Adrenal gland (tissue), 9 donors: ENCODE measurements at regions not wholly inside any gene's neighbourhood (a gene's known extent, or its start where the extent isn't known, plus 50 kb on each side); places are given as distances from the start of the nearest gene placed in this dataset.

Experiments
- DNase-seq, 7 donors: peaks; one replicate each; pipeline ENCODE4 v3.0.0-alpha.2; 2019 to 2020
- H3K27ac ChIP-seq, 5 donors: fragments of 200-600 bp; sonication (generic) in 4 of 5; 1 replicate in 3 of 5; 2 replicates in 2 of 5; pipeline versions ENCODE4 v1.5.1 to v1.8.0; 2016 to 2020; ENCODE audit warnings: mild to moderate bottlenecking in 1 of 5
- H3K27me3 ChIP-seq: fragments of 200-600 bp; 2 replicates; pipeline ENCODE4 v1.8.0; 2021
- H3K36me3 ChIP-seq, 2 donors: fragments of 200-600 bp; replicated peaks in 1 of 2; 1 replicate in 1 of 2; 2 replicates in 1 of 2; pipeline versions ENCODE4 v1.5.1 to v1.8.0; 2018 to 2022
- H3K4me1 ChIP-seq, 2 donors: fragments of 200-600 bp; replicated peaks in 1 of 2; 1 replicate in 1 of 2; 2 replicates in 1 of 2; pipeline versions ENCODE4 v1.5.1 to v1.8.0; 2018 to 2021
- H3K4me3 ChIP-seq, 4 donors: fragments of 200-600 bp; sonication (generic) in 3 of 4; one replicate each; pipeline ENCODE4 v1.5.1; 2016 to 2018
- H3K9me3 ChIP-seq, 3 donors: fragments of 200-600 bp; sonication (generic) in 1 of 3; replicated peaks in 1 of 3; 1 replicate in 2 of 3; 2 replicates in 1 of 3; pipeline versions ENCODE4 v1.5.1 to v1.8.0; 2016 to 2021
- CTCF ChIP-seq, 6 experiments: fragments of 450-650 bp in 4 of 6; fragments of 200-600 bp in 2 of 6; sonication (generic) in 1 of 6; IDR thresholded peaks; 1 replicate in 5 of 6; 2 replicates in 1 of 6; pipeline versions ENCODE4 v1.5.1 to v1.8.0; 2016 to 2021; ENCODE audit warnings: antibody characterized with exemption in 6 of 6, mild to moderate bottlenecking in 2 of 6, moderate library complexity in 1 of 6
- POLR2A ChIP-seq, 2 donors: fragments of 450-650 bp; IDR thresholded peaks; one replicate each; pipeline ENCODE4 v1.6.1; 2017; ENCODE audit warnings: antibody characterized with exemption in 2 of 2, mild to moderate bottlenecking in 2 of 2, moderate library complexity in 1 of 2
- WGBS, 4 donors: extraction: QIAGEN DNeasy Blood & Tissue Kit in 2 of 4; methylation state at CpG; one replicate each; pipeline versions ENCODE4 v1.1.5 to v1.1.7; 2013 to 2017; 5-methylcytosine and 5-hydroxymethylcytosine counted together
- intact Hi-C, 2 donors: fragments of 100-400 bp; cut with DNase I; formaldehyde crosslinking; loops; one replicate each; pipeline versions ENCODE4 v1.14.1 to v1.15.0; 2022 to 2023
- donor health status: healthy with polysubstance abuse.
- donor health status: Bipolar disorder and iron deficiency.
- donor health status: DM: yes; HTN: yes; CAD: no.
- donor health status: DM: no; HTN: no; CAD: no.
- donor health status: DM: no; HTN: no; CAD: no.

- H3K4me3 ChIP-seq: no peak overlapping the region
- H3K27ac ChIP-seq: no peak overlapping the region
- H3K4me1 ChIP-seq: no peaks in the 10 kb centered on the region
- no peak for DNase-seq
- WGBS, 4 donors: 29 to 38% (median 33%) methylated on average over 2 of the region's 2 CpGs
- H3K27me3 ChIP-seq: no peaks in the 10 kb centered on the region
- no peaks in the 10 kb centered on the region for H3K9me3 ChIP-seq
- intact Hi-C loops: no loop called here
- no peak for TF ChIP-seq POLR2A (IDR thresholded peaks at IDR 0.05)
- TF ChIP-seq CTCF (IDR thresholded peaks at IDR 0.05): no peak
- no peaks in the 10 kb centered on the region for H3K36me3 ChIP-seq
These were observed 1531.1 kb upstream of the LRRTM3 start for GRCh38 chr10:65394502-65395297.

GRCh38 chr10:65395631-65396030 is 1530.2 kb upstream of the LRRTM3 start:
- Histone ChIP-seq H3K4me3 (no peak overlapping the region), H3K27me3 (no peaks in the 10 kb centered on the region), H3K27ac (no peak overlapping the region), H3K9me3 (no peaks in the 10 kb centered on the region), H3K4me1 (no peaks in the 10 kb centered on the region), H3K36me3 (no peaks in the 10 kb centered on the region)
- DNase-seq: no peak
- no peak for TF ChIP-seq CTCF (IDR thresholded peaks at IDR 0.05)
- intact Hi-C loops: no loop called here
- 85 to 91% (median 89%) methylated on average over 2 of the region's 2 CpGs for WGBS, 4 donors

GRCh38 chr10:65396997-65397396 is 1528.8 kb upstream of the LRRTM3 start:
- H3K9me3 ChIP-seq: no peaks in the 10 kb centered on the region
- TF ChIP-seq POLR2A (IDR thresholded peaks at IDR 0.05): no peak
- TF ChIP-seq CTCF (IDR thresholded peaks at IDR 0.05): no peak
- H3K27ac ChIP-seq: no peak overlapping the region
- no peak for DNase-seq
- WGBS, 4 donors: 74 to 82% (median 74%) methylated on average over 3 of the region's 3 CpGs
- intact Hi-C loops: no loop called here
- H3K4me1 ChIP-seq: no peaks in the 10 kb centered on the region
- H3K27me3 ChIP-seq: no peaks in the 10 kb centered on the region
- no peak overlapping the region for H3K4me3 ChIP-seq
- H3K36me3 ChIP-seq: no peaks in the 10 kb centered on the region

GRCh38 chr10:65408401-65408800 is 1517.4 kb upstream of the LRRTM3 start:
- no peak for DNase-seq
- Histone ChIP-seq H3K4me3 (no peak overlapping the region), H3K36me3 (no peaks in the 10 kb centered on the region), H3K9me3 (no peaks in the 10 kb centered on the region), H3K27ac (no peak overlapping the region), H3K4me1 (no peaks in the 10 kb centered on the region), H3K27me3 (no peaks in the 10 kb centered on the region)
- 70 to 94% (median 80%) methylated on average over 2 of the region's 2 CpGs for WGBS, 4 donors
- TF ChIP-seq POLR2A (IDR thresholded peaks at IDR 0.05) (no peak), CTCF (IDR thresholded peaks at IDR 0.05) (no peak)
- intact Hi-C loops: no loop called here
